C1 segment of cervical spinal cord (tissue), 14 donors: ENCODE measurements at regions not wholly inside any gene's neighbourhood (a gene's known extent, or its start where the extent isn't known, plus 50 kb on each side); places are given as distances from the start of the nearest gene placed in this dataset.

Experiments used
- DNase-seq, 14 donors: peaks; one replicate each; lab custom pipeline; 2025; lab: John Stamatoyannopoulos, UW

- no peak for DNase-seq
These were observed 212.3 kb upstream of the MPDZ start for GRCh38 chr9:13491493-13492424.

- no peak for DNase-seq
These were observed 211.6 kb upstream of the MPDZ start for GRCh38 chr9:13491138-13491492.

GRCh38 chr9:13487936-13488335, 208.4 kb upstream of the MPDZ start:
- DNase-seq: no peak

GRCh38 chr9:13487498-13487897, 208.0 kb upstream of the MPDZ start:
- DNase-seq: no peak

GRCh38 chr9:13487071-13487470, 207.6 kb upstream of the MPDZ start:
- DNase-seq: no peak

GRCh38 chr9:13485068-13485596, 205.6 kb upstream of the MPDZ start:
- DNase-seq: no peak

GRCh38 chr9:13484186-13484585, 204.7 kb upstream of the MPDZ start:
- no peak for DNase-seq

GRCh38 chr9:13481274-13481673, 201.8 kb upstream of the MPDZ start:
- no peak for DNase-seq

- peak in 3 of 14 donors; percentile 1 to 25 (median 6) for DNase-seq
These were observed 201.2 kb upstream of the MPDZ start for GRCh38 chr9:13480693-13481092.

- no peak for DNase-seq
These were observed 199.6 kb upstream of the MPDZ start for GRCh38 chr9:13479096-13479495.

- no peak for DNase-seq
These were observed 199.1 kb upstream of the MPDZ start for GRCh38 chr9:13478639-13479038.

- DNase-seq: no peak
These were observed 198.7 kb upstream of the MPDZ start for GRCh38 chr9:13478160-13478559.

GRCh38 chr9:13470836-13471235, 191.3 kb upstream of the MPDZ start:
- DNase-seq: no peak

GRCh38 chr9:13467157-13467556, 187.7 kb upstream of the MPDZ start:
- no peak for DNase-seq

GRCh38 chr9:13461414-13461991, 182.0 kb upstream of the MPDZ start:
- DNase-seq: no peak

- no peak for DNase-seq
These were observed 179.6 kb upstream of the MPDZ start for GRCh38 chr9:13459071-13459470.

- no peak for DNase-seq
These were observed 178.3 kb upstream of the MPDZ start for GRCh38 chr9:13457795-13458194.

- no peak for DNase-seq
These were observed 171.2 kb upstream of the MPDZ start for GRCh38 chr9:13450723-13451122.

- DNase-seq: no peak
These were observed 169.0 kb upstream of the MPDZ start for GRCh38 chr9:13448482-13448881.

GRCh38 chr9:13447843-13448422, 168.4 kb upstream of the MPDZ start:
- peak in 1 of 14 donors; percentile 19 for DNase-seq

GRCh38 chr9:13446938-13447842, 167.7 kb upstream of the MPDZ start:
- no peak for DNase-seq
